SK-N-SH (cell line): ENCODE measurements at regions not wholly inside any gene's neighbourhood (a gene's known extent, or its start where the extent isn't known, plus 50 kb on each side); places are given as distances from the start of the nearest gene placed in this dataset.

Experiments
- MAX ChIP-seq: IDR thresholded peaks from 2 replicates; pipeline ENCODE4 v1.4.0; 2012; ENCODE audit warnings: low read depth
- RFX5 ChIP-seq: IDR thresholded peaks from 2 replicates; pipeline ENCODE4 v1.6.1; 2012; ENCODE audit warnings: mild to moderate bottlenecking, improper control_type of control experiment, low read length

- TF ChIP-seq MAX (no peak), RFX5 (no peak)
Observed at GRCh38 chr6:134372603-134373281, 54.8 kb upstream of the SGK1 start.
